ENCODE measurements at regions not wholly inside any gene's neighbourhood (a gene's known extent, or its start where the extent isn't known, plus 50 kb on each side); places are given as distances from the start of the nearest gene placed in this dataset.
"Not testable (repeated sequence)": the region's sequence is repeated elsewhere in the genome, so short reads cannot be mapped to it uniquely, and the experiment has no call there.

- peak in 1 of 51 donors; percentile 12 for DNase-seq
Observed at GRCh38 chr14:71165121-71166031, 258.1 kb downstream of the PCNX1 start.

GRCh38 chr14:71166180-71166837 lies 259.1 kb downstream of the PCNX1 start:
- peak in 16 of 51 donors; percentile 1 to 64 (median 12) for DNase-seq

GRCh38 chr14:71167325-71167950 lies 260.2 kb downstream of the PCNX1 start:
- not testable (repeated sequence) for DNase-seq

- DNase-seq: not testable (repeated sequence)
Observed at GRCh38 chr14:71168161-71168560, 260.9 kb downstream of the PCNX1 start.

- DNase-seq: no peak
Observed at GRCh38 chr14:71168564-71169427, 261.5 kb downstream of the PCNX1 start.

GRCh38 chr14:71169861-71170260 lies 262.6 kb downstream of the PCNX1 start:
- DNase-seq: peak in 2 of 51 donors; percentile 23 to 38

- no peak for DNase-seq
Observed at GRCh38 chr14:71175491-71175890, 268.2 kb downstream of the PCNX1 start.

GRCh38 chr14:71179066-71179465 lies 271.8 kb downstream of the PCNX1 start:
- DNase-seq: no peak

GRCh38 chr14:71180397-71180796 lies 273.1 kb downstream of the PCNX1 start:
- DNase-seq: no peak

- no peak for DNase-seq
Observed at GRCh38 chr14:71181215-71182003, 274.1 kb downstream of the PCNX1 start.

- no peak for DNase-seq
Observed at GRCh38 chr14:71183876-71184689, 276.8 kb downstream of the PCNX1 start.

GRCh38 chr14:71185637-71186036 lies 278.4 kb downstream of the PCNX1 start:
- no peak for DNase-seq

GRCh38 chr14:71187633-71188356 lies 280.5 kb downstream of the PCNX1 start:
- no peak for DNase-seq

- DNase-seq: no peak
Observed at GRCh38 chr14:71190770-71191374, 283.6 kb downstream of the PCNX1 start.

GRCh38 chr14:71193663-71194062 lies 286.4 kb downstream of the PCNX1 start:
- no peak for DNase-seq

GRCh38 chr14:71194251-71194650 lies 287.0 kb downstream of the PCNX1 start:
- no peak for DNase-seq

- no peak for DNase-seq
Observed at GRCh38 chr14:71196921-71197320, 289.7 kb downstream of the PCNX1 start.

- DNase-seq: no peak
Observed at GRCh38 chr14:71198687-71199086, 291.4 kb downstream of the PCNX1 start.
